HG02610 (cell line): ENCODE measurements at regions not wholly inside any gene's neighbourhood (a gene's known extent, or its start where the extent isn't known, plus 50 kb on each side); places are given as distances from the start of the nearest gene placed in this dataset.

Experiments
- ATAC-seq: cut with Tn5 transposase; IDR thresholded peaks from one replicate; pipeline ENCODE4 v1.9.1; 2021; ENCODE audit warnings: mild to moderate bottlenecking, moderate library complexity; ENCODE audit not compliant: unreplicated experiment

DNA sequence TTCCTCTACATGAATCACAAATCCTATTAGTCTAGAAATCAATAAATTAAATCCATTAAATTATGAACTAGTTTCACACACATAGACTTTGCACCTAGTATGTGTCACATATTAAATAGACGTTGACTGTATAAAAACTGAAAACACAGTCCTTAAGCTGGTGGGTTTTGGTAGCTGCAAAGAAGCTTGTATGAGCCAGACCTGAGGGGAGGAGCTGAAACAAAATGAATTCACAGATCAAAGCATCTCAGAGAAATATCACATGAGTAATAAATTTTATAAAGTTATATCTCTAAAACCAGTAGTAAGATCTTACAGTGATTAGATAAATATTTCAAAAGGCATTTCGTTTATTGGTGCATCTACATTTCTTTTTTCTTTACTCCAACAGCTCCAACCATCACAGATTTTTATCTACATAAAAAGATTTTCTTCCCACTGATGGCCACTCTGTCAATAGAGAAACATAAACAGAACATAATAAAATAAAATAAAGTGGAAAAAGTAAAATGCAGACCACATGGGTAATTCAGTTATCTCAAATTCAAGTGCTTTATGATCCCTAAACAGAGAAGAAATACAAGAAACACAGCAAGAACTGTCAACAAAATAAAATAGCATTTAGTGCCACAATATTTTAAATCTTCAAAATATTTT is 420.0 kb upstream of the CYRIA start:
- no peak for ATAC-seq

GRCh38 chr2:17084877-17085276 is 419.2 kb upstream of the CYRIA start:
- no peak for ATAC-seq

DNA sequence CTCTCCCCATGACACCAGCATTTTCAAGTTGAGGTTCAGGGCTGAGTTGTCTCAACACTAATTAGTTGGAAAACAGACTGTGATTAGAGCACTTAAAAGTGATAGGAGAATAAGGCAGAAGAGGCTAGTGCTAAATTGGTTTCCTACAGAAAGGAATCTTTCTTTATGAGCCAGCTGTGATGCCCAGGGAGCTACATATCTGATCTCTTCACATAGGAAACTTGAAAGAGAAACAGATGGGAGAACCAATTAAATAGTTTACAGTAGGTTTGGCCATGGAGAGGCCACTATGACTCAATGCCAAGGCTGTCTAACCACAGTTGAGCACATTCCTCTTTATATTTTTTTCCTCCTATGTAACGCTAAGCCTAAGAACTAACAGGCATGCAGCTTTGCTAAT is 418.3 kb upstream of the CYRIA start:
- no peak for ATAC-seq

DNA sequence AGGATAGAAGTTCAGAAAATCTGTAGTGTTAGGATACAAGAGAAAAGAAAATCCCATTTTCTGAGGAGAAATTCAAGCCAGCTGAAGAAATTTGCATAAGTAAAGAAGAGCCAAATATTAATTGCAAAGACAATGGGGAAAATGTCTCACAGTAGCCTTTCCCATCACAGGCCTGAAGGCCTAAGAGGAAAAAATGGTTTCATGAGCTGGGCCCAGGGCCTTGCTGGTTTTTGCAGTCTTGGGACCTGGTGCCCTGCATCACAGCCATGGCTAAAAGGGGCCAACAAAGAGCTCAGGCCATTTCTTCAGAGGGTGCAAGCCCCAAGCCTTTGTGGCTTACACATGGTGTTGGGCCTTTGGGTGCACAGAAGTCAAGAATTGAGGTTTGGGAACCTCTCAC is 413.6 kb upstream of the CYRIA start:
- ATAC-seq, result no peak

- ATAC-seq, result no peak
Observed at GRCh38 chr2:17076533-17076932, 410.9 kb upstream of the CYRIA start.

GRCh38 chr2:17070711-17071110 is 405.1 kb upstream of the CYRIA start:
- ATAC-seq, result no peak

GRCh38 chr2:17069564-17069963 is 403.9 kb upstream of the CYRIA start:
- no peak for ATAC-seq

DNA sequence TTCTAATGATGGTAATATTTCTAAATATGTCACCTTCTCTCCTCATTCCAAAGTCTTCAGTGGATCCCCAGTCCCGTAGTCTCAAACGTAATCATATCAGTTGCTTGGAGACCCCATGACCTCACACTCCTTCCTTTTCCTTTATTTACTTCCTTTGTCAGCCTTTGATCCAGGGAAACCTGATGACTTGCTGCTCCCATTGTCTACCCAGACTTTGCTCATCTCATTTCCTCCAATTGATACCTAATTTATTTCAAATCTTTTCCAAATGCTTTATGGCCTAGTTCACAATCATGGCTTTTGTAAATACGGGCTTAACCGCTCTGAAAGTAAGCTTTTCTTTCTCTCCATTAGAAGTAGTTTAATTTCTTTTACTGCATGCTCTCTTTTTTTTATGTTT is 402.4 kb upstream of the CYRIA start:
- no peak for ATAC-seq

GRCh38 chr2:17065536-17065935 is 399.9 kb upstream of the CYRIA start:
- ATAC-seq, result no peak

GRCh38 chr2:17061028-17061427 is 395.4 kb upstream of the CYRIA start:
- ATAC-seq, result no peak

- no peak for ATAC-seq
Observed at GRCh38 chr2:17059458-17059857, 393.8 kb upstream of the CYRIA start.

DNA sequence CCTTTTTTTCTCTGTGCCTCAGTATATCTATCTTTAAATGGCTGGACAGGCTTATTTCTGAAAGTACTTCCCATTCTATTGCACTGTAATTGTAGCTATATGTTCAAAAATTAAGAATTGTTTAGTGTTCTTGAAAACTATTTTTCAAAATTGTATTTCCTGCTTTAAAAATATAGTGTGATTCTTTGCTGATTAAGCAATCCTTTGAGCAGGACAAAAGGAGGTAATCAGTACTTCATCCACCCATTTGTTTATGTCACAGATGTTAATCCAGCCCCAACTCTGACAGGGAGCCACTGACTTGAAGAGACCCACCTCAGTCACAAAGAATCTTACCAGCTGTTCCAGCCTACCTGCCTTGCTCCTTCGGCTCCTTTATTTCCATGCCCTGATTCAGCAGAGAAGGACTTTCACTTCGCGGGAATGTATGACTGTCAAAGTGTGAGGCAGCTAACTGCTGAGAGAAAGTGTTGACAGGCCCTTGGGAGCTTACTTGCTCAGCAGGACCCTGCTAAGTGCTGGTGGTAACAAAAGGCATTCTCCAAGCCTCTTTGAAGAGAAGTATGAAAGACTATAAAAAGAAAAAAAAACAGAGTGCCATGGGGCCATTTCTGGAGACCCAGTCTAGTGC is 393.3 kb upstream of the CYRIA start:
- ATAC-seq, result no peak

GRCh38 chr2:17057109-17058017 is 391.7 kb upstream of the CYRIA start:
- ATAC-seq, result no peak

GRCh38 chr2:17056236-17056635 is 390.6 kb upstream of the CYRIA start:
- no peak for ATAC-seq

DNA sequence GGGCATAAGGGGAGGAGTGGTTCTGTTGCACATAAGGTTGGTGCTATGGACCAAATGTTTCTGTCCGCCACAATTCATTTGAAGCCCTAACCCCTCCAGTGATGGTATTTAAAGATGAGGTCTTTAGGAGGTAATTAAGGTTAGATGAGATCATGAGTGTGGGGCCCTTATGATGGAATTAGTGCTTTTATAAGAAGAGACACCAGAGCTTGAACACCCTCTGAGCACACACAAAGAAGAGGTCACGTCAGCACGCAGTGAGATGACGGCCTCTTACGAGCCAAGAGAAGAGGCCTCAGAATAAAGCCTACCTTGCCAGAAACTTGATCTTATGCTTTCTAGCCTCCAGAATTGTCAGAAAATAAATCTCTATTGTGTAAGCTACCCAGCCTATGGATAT is 386.4 kb upstream of the CYRIA start:
- ATAC-seq, result no peak

- no peak for ATAC-seq
Observed at GRCh38 chr2:17051538-17051937, 385.9 kb upstream of the CYRIA start.

DNA sequence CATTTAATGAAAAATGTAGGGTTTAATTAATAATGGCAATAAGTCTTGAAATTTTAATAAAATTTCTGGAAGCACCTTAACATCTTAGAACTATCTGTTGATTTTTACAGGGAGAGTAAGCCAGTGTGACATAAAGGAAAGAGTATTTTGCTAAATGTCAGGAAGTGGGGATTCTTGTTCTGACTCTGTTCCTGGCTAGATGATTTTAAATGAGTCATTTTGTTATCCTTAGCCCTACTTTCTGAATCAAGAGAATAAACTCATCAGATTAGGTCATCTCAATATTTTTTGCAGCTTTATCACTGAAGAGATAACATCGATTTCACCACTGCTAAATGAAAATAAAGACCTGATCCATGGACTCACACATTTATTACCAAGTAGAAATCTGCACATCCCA is 377.5 kb upstream of the CYRIA start:
- ATAC-seq, result no peak

GRCh38 chr2:17036361-17036760 is 370.7 kb upstream of the CYRIA start:
- ATAC-seq, result no peak

GRCh38 chr2:17035010-17035409 is 369.4 kb upstream of the CYRIA start:
- no peak for ATAC-seq

DNA sequence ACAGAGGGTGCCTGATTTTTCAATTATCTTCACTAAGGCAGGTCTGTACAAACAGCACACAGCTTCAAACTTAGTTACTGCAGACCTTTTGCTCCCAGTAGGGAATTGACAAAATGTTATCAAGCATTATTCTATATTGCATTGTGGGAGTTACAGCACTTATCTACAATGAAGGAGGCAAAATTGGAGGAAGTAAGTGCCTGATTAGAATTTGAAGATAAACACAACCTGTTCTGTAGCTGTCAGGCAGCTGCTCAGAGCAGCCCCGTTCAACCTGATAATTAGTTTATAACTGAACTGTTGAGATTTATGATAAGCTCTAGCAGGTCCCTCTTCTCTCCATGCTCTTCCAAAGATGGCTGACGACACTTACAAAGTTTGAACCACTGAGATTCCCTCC is 364.4 kb upstream of the CYRIA start:
- ATAC-seq, result no peak

DNA sequence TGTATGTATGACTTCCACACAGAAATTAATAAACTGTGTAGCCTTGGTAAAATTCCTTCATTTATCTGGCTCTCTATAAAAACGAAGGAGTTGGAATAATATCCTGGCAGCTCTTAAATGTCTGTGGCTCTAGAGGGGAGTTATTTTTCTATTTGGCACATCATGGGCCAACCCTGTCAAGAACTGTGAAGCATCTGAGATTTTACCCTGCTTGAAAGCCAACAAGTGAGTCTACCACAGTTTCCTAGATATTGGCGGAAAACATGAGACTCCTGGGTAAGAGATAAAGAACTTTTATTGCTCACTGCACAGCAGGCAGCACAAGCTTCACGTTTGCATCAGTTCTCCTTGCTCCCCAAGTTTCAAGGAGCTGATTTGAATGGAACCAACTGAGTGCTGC is 346.7 kb upstream of the CYRIA start:
- no peak for ATAC-seq

GRCh38 chr2:17010104-17010503 is 344.5 kb upstream of the CYRIA start:
- ATAC-seq, result no peak
